PC-9 (cell line): ENCODE measurements at regions not wholly inside any gene's neighbourhood (a gene's known extent, or its start where the extent isn't known, plus 50 kb on each side); places are given as distances from the start of the nearest gene placed in this dataset.

ENCODE experiments used
- BruUV-seq: library from RNA; stranded (reverse); fragments of 400-500 nt; replicated peaks from 2 replicates; lab custom pipeline; 2021; lab: Mats Ljungman, UMichigan
- CTCF ChIA-PET: fragments of 300-600 bp; sonication (Branson Sonifier 250); formaldehyde crosslinking; loops from one replicate; lab custom pipeline; 2022; ENCODE audit warnings: antibody characterized with exemption; lab: Charles Lee
- POLR2A ChIA-PET: fragments of 300-600 bp; sonication (Branson Sonifier 250); formaldehyde crosslinking; loops from one replicate; lab custom pipeline; 2022; ENCODE audit warnings: antibody characterized with exemption; ENCODE audit not compliant: unreplicated experiment; lab: Charles Lee
- DNase-seq, 2 experiments: peaks; one replicate each; pipeline versions ENCODE4 v3.0.0 to v3.0.0-alpha.2; 2015 to 2022; ENCODE audit warnings: mixed read lengths in 1 of 2
- H2AFZ ChIP-seq: fragments of 200-600 bp; sonication (generic); 2 replicates; pipeline ENCODE4 v1.8.1; 2017; ENCODE audit warnings: antibody characterized with exemption
- H3F3A ChIP-seq: fragments of 200-600 bp; sonication (generic); 2 replicates; pipeline ENCODE4 v1.8.1; 2017; ENCODE audit warnings: antibody characterized with exemption, mild to moderate bottlenecking, low read depth; ENCODE audit not compliant: insufficient read depth
- H3K27ac ChIP-seq: fragments of 200-600 bp; sonication (generic); 2 replicates; pipeline ENCODE4 v1.6.1; 2016; ENCODE audit warnings: mixed run types
- H3K27me3 ChIP-seq: fragments of 200-600 bp; sonication (generic); 2 replicates; pipeline ENCODE4 v1.6.1; 2016; ENCODE audit warnings: low read depth, mixed run types; ENCODE audit not compliant: insufficient read depth
- H3K36me3 ChIP-seq: fragments of 200-600 bp; sonication (generic); 2 replicates; pipeline ENCODE4 v1.6.1; 2016; ENCODE audit warnings: low read depth, mixed run types
- H3K4me1 ChIP-seq: fragments of 200-600 bp; sonication (generic); replicated peaks from 2 replicates; pipeline ENCODE4 v1.6.1; 2016; ENCODE audit warnings: mixed run types; ENCODE audit not compliant: insufficient read depth
- H3K4me2 ChIP-seq: fragments of 200-600 bp; sonication (generic); 2 replicates; pipeline ENCODE4 v1.6.1; 2017; ENCODE audit warnings: mixed run types
- H3K4me3 ChIP-seq: fragments of 200-600 bp; sonication (generic); 2 replicates; pipeline ENCODE4 v1.6.1; 2016; ENCODE audit warnings: mixed run types
- H3K79me2 ChIP-seq: fragments of 200-600 bp; sonication (generic); 2 replicates; pipeline ENCODE4 v1.6.1; 2017; ENCODE audit warnings: low read depth, mixed run types
- H3K9me2 ChIP-seq: fragments of 200-600 bp; sonication (generic); 2 replicates; pipeline ENCODE4 v1.8.1; 2017; ENCODE audit warnings: mild to moderate bottlenecking; ENCODE audit not compliant: insufficient read depth
- H3K9me3 ChIP-seq: fragments of 200-600 bp; sonication (generic); 2 replicates; pipeline ENCODE4 v1.8.1; 2016; ENCODE audit warnings: low read depth; ENCODE audit not compliant: insufficient read depth
- H4K20me1 ChIP-seq: fragments of 200-600 bp; sonication (generic); 2 replicates; pipeline ENCODE4 v1.8.1; 2017; ENCODE audit not compliant: insufficient read depth
- EZH2 ChIP-seq: fragments of 200-600 bp; sonication (generic); IDR thresholded peaks from 2 replicates; pipeline ENCODE4 v1.8.0; 2017; ENCODE audit warnings: antibody characterized with exemption, low read depth
- intact Hi-C: fragments of 100-400 bp; cut with micrococcal nuclease; formaldehyde crosslinking; loops from one replicate; pipeline ENCODE4 v1.10.0; 2022; ENCODE audit not compliant: unreplicated experiment
- TF ChIP-seq, protein P1 (sequence below): fragments of 200-600 bp; sonication (generic); conservative IDR thresholded peaks from 2 replicates; pipeline ENCODE4 v1.6.1; 2017; ENCODE audit warnings: mixed run types, antibody characterized with exemption, mild to moderate bottlenecking, moderate library complexity

GRCh38 chr13:53460796-53461195, 432.2 kb downstream of the OLFM4 start:
- H3K36me3 ChIP-seq = no peaks in the 10 kb centered on the region
- TF ChIP-seq EZH2 = no peak
- TF ChIP-seq, protein P1, sequence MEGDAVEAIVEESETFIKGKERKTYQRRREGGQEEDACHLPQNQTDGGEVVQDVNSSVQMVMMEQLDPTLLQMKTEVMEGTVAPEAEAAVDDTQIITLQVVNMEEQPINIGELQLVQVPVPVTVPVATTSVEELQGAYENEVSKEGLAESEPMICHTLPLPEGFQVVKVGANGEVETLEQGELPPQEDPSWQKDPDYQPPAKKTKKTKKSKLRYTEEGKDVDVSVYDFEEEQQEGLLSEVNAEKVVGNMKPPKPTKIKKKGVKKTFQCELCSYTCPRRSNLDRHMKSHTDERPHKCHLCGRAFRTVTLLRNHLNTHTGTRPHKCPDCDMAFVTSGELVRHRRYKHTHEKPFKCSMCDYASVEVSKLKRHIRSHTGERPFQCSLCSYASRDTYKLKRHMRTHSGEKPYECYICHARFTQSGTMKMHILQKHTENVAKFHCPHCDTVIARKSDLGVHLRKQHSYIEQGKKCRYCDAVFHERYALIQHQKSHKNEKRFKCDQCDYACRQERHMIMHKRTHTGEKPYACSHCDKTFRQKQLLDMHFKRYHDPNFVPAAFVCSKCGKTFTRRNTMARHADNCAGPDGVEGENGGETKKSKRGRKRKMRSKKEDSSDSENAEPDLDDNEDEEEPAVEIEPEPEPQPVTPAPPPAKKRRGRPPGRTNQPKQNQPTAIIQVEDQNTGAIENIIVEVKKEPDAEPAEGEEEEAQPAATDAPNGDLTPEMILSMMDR = no peak
- H3K9me2 ChIP-seq = no peaks in the 10 kb centered on the region
- no peaks in the 10 kb centered on the region for H4K20me1 ChIP-seq
- no peaks in the 10 kb centered on the region for H3F3A ChIP-seq
- no peak overlapping the region for H3K27ac ChIP-seq
- H3K79me2 ChIP-seq = no peaks in the 10 kb centered on the region
- CTCF ChIA-PET = no interaction called here
- H3K4me2 ChIP-seq = no peak overlapping the region
- DNase-seq = no peak
- BruUV-seq = no TSS peak
- H3K9me3 ChIP-seq = no peaks in the 10 kb centered on the region
- H3K27me3 ChIP-seq = no peaks in the 10 kb centered on the region
- no peak overlapping the region for H2AFZ ChIP-seq
- intact Hi-C loops = no loop called here
- H3K4me1 ChIP-seq = no peaks in the 10 kb centered on the region
- POLR2A ChIA-PET = no interaction called here
- H3K4me3 ChIP-seq = no peak overlapping the region

DNA sequence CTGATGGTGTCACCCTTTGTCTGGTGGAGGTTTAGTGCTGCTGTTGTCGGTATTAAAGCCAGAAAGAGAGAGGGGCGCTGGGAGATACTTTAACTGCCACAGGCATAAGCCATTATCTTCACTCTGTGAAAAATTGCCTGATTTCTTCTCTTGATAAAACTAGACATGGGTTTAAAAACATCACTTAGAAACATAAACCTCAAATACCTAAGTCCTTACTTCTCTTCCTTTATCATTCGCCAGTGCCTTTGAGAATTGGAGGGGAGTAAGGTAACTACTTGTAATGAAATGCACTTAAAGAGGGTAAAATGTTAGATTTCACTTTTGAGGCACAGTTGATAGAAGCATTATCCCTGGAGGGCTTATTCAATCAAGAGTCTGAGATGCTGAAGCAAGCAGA, 434.5 kb downstream of the OLFM4 start:
- ChIA-PET CTCF (no interaction called here), POLR2A (no interaction called here)
- Histone ChIP-seq H3K9me2 (no peaks in the 10 kb centered on the region), H3K79me2 (no peaks in the 10 kb centered on the region), H3K27ac (no peak overlapping the region), H3F3A (no peaks in the 10 kb centered on the region), H3K36me3 (no peaks in the 10 kb centered on the region), H3K27me3 (no peaks in the 10 kb centered on the region), H3K4me3 (no peak overlapping the region), H4K20me1 (no peaks in the 10 kb centered on the region), H3K4me1 (no peaks in the 10 kb centered on the region), H3K9me3 (no peaks in the 10 kb centered on the region), H3K4me2 (no peak overlapping the region), H2AFZ (no peak overlapping the region)
- intact Hi-C loops = no loop called here
- BruUV-seq = no TSS peak
- TF ChIP-seq EZH2 = no peak
- TF ChIP-seq, protein P1 = no peak
- DNase-seq = no peak

GRCh38 chr13:53466576-53466975, 438.0 kb downstream of the OLFM4 start:
- no peaks in the 10 kb centered on the region for H3K27me3 ChIP-seq
- H3F3A ChIP-seq = no peaks in the 10 kb centered on the region
- no peak overlapping the region for H3K4me2 ChIP-seq
- H3K36me3 ChIP-seq = no peaks in the 10 kb centered on the region
- H3K27ac ChIP-seq = no peak overlapping the region
- TF ChIP-seq, protein P1 = no peak
- no peak for TF ChIP-seq EZH2
- no peaks in the 10 kb centered on the region for H3K9me3 ChIP-seq
- ChIA-PET POLR2A (no interaction called here), CTCF (no interaction called here)
- no peak overlapping the region for H3K4me3 ChIP-seq
- no peak for DNase-seq
- H4K20me1 ChIP-seq = no peaks in the 10 kb centered on the region
- H3K4me1 ChIP-seq = no peaks in the 10 kb centered on the region
- H2AFZ ChIP-seq = no peak overlapping the region
- H3K79me2 ChIP-seq = no peaks in the 10 kb centered on the region
- no peaks in the 10 kb centered on the region for H3K9me2 ChIP-seq
- no TSS peak for BruUV-seq
- intact Hi-C loops = no loop called here
